GM21526 (cell line): ENCODE measurements at regions not wholly inside any gene's neighbourhood (a gene's known extent, or its start where the extent isn't known, plus 50 kb on each side); places are given as distances from the start of the nearest gene placed in this dataset.

ENCODE experiments used
- ATAC-seq: cut with Tn5 transposase; IDR thresholded peaks from one replicate; pipeline ENCODE4 v1.9.1; 2021; ENCODE audit warnings: moderate library complexity; ENCODE audit not compliant: unreplicated experiment, low FRiP score

- no peak for ATAC-seq
These were observed 550.6 kb downstream of the LTN1 start for GRCh38 chr21:28442085-28442484.

DNA sequence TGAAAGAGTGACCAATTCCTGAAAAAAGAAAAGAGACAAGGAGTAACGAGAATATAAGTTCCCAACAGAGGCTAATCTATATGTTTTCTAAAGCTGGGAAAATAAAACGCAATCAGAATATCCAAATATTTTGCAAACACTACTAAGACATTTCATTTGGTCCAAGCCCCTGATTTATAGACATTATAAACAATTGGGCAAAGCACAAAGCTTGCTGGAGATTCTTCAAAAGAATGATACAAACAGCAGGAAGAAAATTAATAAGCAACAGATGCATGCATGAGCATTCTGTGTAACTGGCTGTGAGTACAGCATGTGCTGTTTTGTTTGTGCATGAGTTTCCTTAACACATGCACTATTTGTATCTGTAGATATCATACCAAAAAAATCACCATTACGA, 552.9 kb downstream of the LTN1 start:
- ATAC-seq = no peak

DNA sequence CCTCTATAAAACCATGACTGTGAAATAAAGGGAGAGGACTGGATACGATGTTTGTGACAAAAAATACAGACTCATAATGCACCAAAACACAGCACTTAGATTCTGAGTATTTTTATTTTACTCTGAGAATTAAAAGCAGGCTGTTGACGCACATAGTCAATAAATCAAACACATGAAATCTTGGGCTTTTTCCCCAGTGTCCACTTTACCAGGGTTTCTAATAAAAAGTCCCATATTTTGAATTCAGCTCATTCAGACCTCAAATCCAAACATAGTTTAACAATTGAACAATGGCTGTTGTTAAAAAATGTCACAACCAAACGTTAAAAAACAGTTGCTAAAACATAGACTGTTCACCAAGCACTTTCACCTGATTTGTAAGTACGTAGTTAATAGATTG, 553.4 kb downstream of the LTN1 start:
- ATAC-seq = no peak

- ATAC-seq = no peak
These were observed 555.6 kb downstream of the LTN1 start for GRCh38 chr21:28437061-28437460.

DNA sequence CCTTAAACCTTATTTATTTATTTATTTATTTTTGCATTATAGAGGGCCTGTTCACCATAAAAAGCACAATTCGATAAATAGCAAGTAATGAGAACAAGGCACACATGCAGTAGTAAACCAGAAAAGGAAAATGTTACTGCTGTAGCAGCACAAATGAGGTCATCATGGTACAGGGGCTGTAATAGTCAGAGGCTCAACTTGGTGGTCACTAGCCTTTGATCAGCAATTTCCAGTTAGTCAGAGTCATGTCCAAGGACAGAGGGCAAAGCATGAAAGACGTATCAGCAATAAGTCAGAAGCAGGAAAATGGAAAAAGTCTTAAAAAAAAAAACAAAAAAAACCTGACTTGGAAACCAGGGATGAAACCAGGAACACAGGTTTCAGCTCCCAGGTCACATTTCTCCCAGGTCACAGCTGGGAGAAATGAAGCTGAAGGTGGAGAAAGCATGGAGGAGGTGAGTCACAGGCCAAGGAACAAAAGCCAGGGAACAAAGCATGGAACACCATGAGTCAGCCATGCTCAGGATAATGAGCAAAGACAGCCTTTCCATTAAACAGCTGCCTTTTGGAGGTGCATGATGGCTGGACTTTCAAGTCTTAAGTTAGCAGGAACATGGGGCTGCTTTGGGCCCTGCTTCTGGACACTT, 556.3 kb downstream of the LTN1 start:
- no peak for ATAC-seq

GRCh38 chr21:28431527-28432200, 561.0 kb downstream of the LTN1 start:
- ATAC-seq = no peak

GRCh38 chr21:28431022-28431421, 561.7 kb downstream of the LTN1 start:
- ATAC-seq = no peak

GRCh38 chr21:28429161-28429560, 563.5 kb downstream of the LTN1 start:
- ATAC-seq = no peak

- ATAC-seq = no peak
These were observed 565.2 kb downstream of the LTN1 start for GRCh38 chr21:28427394-28428022.

GRCh38 chr21:28426545-28426944, 566.1 kb downstream of the LTN1 start:
- no peak for ATAC-seq

GRCh38 chr21:28423521-28424190, 569.0 kb downstream of the LTN1 start:
- no peak for ATAC-seq

DNA sequence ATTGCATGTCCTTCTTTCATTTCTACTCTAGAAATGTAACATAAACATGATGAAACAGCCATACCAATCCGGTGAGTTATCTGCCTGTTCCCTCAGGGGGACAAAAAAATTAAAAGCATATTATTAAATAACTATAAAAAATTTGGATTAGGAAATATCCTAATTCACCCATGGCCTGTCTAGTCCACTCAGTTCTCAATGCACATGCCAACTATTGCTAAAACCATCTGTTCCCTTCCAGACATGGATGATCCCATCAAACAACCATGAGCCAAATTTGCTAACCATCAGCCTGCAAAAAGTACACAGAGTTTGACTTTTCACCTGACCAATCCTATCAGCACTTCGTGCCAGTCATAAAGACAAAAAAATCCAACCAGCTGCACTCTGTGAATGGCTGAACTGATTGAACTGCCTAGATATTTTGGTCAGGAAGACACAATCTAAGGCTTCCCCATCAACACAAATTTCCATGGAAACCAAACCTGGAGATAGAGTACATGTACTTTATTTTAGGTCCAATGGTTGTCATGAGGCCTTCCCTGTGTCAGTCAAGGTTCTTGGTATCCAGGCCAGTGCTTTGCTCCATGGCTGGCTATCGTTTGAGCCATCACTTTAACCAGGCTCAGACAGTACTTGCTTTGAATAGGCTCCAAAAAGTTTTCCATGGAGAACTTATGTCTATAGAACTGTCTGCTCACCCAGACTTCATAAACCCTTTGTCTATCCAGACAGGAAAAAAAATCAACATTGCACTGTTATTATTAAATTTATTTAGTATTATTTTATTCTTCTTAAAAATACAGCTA, 570.8 kb downstream of the LTN1 start:
- no peak for ATAC-seq

DNA sequence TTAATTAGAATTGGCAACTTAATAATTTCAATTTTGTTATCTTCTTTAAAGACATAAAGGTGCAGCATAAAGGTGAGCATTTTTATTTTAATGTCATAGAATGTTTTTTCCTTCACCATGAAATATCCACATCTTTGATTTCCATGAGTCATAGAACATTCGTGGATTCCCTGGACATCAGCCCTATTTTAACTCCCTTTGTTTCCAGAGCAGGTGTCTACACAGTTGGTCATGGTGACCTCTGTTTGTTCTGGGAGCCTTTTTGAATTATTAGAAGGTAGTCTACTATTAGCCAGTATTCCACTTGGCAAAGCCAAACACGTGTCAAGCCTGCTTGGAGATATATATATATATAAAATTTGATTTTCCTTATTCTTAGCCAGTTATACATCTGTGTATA, 572.9 kb downstream of the LTN1 start:
- no peak for ATAC-seq

DNA sequence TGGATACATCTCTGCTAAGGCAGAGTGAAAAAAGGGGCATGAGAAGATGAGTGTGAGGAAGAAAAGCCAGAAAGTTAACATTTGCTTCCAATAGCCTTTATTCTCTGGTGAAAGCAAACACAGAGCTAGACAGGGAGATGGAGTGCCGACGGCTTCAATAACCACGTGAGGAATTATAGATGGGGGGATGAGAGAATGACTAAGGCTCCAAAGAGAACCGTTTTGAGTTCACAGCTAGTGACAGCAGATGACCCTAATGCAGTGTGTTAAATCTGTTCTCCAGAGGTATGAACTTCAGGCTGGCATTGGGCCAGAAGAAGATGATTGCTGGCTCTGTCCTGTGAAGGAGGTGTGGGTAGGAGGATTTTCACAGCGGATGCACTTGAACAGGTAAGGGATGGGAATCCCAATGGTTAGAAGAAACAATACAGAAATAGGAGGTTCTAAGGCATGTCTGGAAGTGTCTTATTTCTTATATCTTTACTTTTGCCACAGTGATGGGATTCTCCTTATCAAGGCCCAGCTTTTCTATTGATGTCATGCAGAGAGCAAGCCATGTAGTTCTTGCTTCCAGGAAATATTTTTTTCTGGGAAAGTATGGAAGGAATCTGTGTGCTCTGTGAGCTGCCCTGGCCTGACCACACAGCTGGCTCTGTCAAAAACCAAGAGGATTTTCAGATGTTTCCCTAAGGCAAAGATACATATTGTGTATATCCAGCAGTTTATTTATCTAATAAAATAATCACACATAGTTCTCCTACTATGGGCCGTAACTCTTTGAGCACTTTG, 573.8 kb downstream of the LTN1 start:
- no peak for ATAC-seq

- ATAC-seq = no peak
These were observed 582.4 kb downstream of the LTN1 start for GRCh38 chr21:28410256-28410655.

- ATAC-seq = no peak
These were observed 590.1 kb downstream of the LTN1 start for GRCh38 chr21:28402616-28402989.

- no peak for ATAC-seq
These were observed 595.6 kb downstream of the LTN1 start for GRCh38 chr21:28397040-28397439.

- no peak for ATAC-seq
These were observed 596.3 kb downstream of the LTN1 start for GRCh38 chr21:28396421-28396820.

DNA sequence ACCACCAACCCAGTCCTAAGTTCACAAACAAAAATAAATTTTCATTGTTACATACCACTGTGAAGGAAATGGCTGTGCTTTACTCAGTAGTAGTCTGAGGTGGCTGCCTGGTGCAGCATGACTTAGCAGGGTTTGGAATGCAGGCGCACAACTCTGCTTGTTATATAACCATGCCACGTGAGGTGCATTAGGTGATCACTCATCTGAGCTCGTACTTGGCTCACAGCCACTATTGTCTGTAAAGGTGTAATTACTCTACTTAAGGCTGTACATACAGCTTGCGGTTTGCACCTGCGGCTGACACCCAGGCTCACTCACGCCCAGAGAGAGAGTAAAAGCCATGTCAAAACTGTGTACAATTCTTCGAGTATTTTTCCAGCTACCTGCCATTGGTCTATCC, 599.4 kb downstream of the LTN1 start:
- no peak for ATAC-seq
